ENCODE measurements at regions not wholly inside any gene's neighbourhood (a gene's known extent, or its start where the extent isn't known, plus 50 kb on each side); places are given as distances from the start of the nearest gene placed in this dataset.

DNA sequence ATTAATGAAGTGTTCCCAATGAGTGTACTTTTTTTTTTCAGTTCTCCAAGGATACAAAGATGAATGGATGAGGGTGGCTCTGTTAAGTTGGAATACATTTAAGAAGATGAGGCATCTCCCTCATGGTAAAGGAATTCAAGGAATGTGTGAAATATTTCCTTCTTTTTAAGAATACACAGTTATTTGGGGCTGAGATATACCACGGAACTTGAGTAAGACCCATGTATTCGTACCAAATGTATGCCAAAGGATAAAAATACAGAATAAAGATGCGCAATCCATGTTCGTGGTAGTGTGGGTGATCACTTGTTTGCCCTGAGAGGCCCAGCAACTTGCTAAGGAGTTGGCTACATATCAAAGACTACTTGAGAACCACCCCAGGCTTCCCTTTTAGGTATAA is 164.2 kb upstream of the TCF21 start:
- TF ChIP-seq CTCF (IDR thresholded peaks at IDR 0.05) (no peak), POLR2A (IDR thresholded peaks at IDR 0.05) (no peak)

Measured in tibial nerve (tissue), 3 donors.